Panc1 (cell line): ENCODE measurements at regions not wholly inside any gene's neighbourhood (a gene's known extent, or its start where the extent isn't known, plus 50 kb on each side); places are given as distances from the start of the nearest gene placed in this dataset.

Experiments
- ATAC-seq: fragments of 200-7000 bp; cut with Tn5 transposase; 2 replicates; pipeline ENCODE4 v1.9.1; 2020; ENCODE audit warnings: mild to moderate bottlenecking, moderate library complexity
- BruUV-seq: library from RNA; stranded (reverse); fragments of 400-500 nt; replicated peaks from 2 replicates; lab custom pipeline; 2021; lab: Mats Ljungman, UMichigan
- CTCF ChIA-PET: fragments of 300-600 bp; sonication (Branson Sonifier 250); formaldehyde crosslinking; loops from one replicate; lab custom pipeline; 2022; ENCODE audit warnings: antibody characterized with exemption; lab: Charles Lee
- POLR2A ChIA-PET: fragments of 300-600 bp; sonication (Branson Sonifier 250); formaldehyde crosslinking; loops from one replicate; lab custom pipeline; 2022; ENCODE audit warnings: antibody characterized with exemption; lab: Charles Lee
- DNase-seq: peaks from one replicate; pipeline ENCODE4 v3.0.0-alpha.2; 2010; ENCODE audit warnings: low read depth, low spot score
- H3K27ac ChIP-seq: 2 replicates; pipeline ENCODE4 v1.5.1; 2011; ENCODE audit warnings: mild to moderate bottlenecking, low read length, inconsistent platforms
- H3K27me3 ChIP-seq: fragments of 200-500 bp; sonication (Bioruptor generic); 2 replicates; pipeline ENCODE4 v1.6.0; 2014; ENCODE audit warnings: low read length, inconsistent platforms; ENCODE audit not compliant: control insufficient read depth, insufficient read depth
- H3K36me3 ChIP-seq: fragments of 200-500 bp; sonication (Bioruptor generic); 2 replicates; pipeline ENCODE4 v1.5.1; 2014; ENCODE audit warnings: inconsistent platforms, mild to moderate bottlenecking, low read length, moderate library complexity; ENCODE audit not compliant: control insufficient read depth, insufficient read depth
- H3K4me1 ChIP-seq: 2 replicates; pipeline ENCODE4 v1.5.1; 2011; ENCODE audit warnings: inconsistent platforms, mild to moderate bottlenecking, low read length, moderate library complexity; ENCODE audit not compliant: control insufficient read depth, insufficient read depth
- H3K4me3 ChIP-seq, 2 experiments: 2 replicates each; pipeline ENCODE4 v1.5.1; 2011 to 2012; ENCODE audit warnings: low read depth in 2 of 2, low read length in 2 of 2, mild to moderate bottlenecking in 2 of 2, inconsistent platforms in 1 of 2, moderate library complexity in 1 of 2
- H3K9me3 ChIP-seq: fragments of 200-500 bp; sonication (Bioruptor generic); 2 replicates; pipeline ENCODE4 v1.5.1; 2014; ENCODE audit warnings: low read depth, mild to moderate bottlenecking, inconsistent platforms, low read length, moderate library complexity; ENCODE audit not compliant: control insufficient read depth, insufficient read depth
- POLR2AphosphoS5 ChIP-seq: IDR thresholded peaks from 2 replicates; pipeline ENCODE4 v1.6.1; 2012; ENCODE audit warnings: mild to moderate bottlenecking, low read depth, low read length, moderate library complexity
- SIN3A ChIP-seq: IDR thresholded peaks from 2 replicates; pipeline ENCODE4 v1.6.1; 2012; ENCODE audit warnings: low read depth, mild to moderate bottlenecking, low read length, moderate library complexity, borderline replicate concordance; ENCODE audit not compliant: insufficient read depth
- TCF7L2 ChIP-seq: IDR thresholded peaks from 2 replicates; pipeline ENCODE4 v1.6.1; 2011; ENCODE audit warnings: mild to moderate bottlenecking, low read depth, low read length, inconsistent platforms
- in situ Hi-C: cut with HindIII; loops from 2 replicates; pipeline ENCODE4 v1.10.0; 2016; ENCODE audit warnings: low sequenced_read_pairs, low pct_unique_long_range_greater_than_20kb
- intact Hi-C: fragments of 100-400 bp; cut with micrococcal nuclease; formaldehyde crosslinking; loops from one replicate; pipeline ENCODE4 v1.10.0; 2022; ENCODE audit not compliant: unreplicated experiment
- TF ChIP-seq, protein P1 (sequence below): fragments of 450-650 bp; IDR thresholded peaks from 2 replicates; pipeline ENCODE4 v1.5.1; 2017; ENCODE audit warnings: mild to moderate bottlenecking
- TF ChIP-seq, protein P2 (sequence below), 2 experiments: IDR thresholded peaks; 2 replicates each; pipeline ENCODE4 v1.6.1; 2011 to 2012; ENCODE audit warnings: low read depth in 2 of 2, control low read depth in 1 of 2, low read length in 1 of 2, mild to moderate bottlenecking in 1 of 2, moderate library complexity in 1 of 2; ENCODE audit not compliant: insufficient read depth in 1 of 2

DNA sequence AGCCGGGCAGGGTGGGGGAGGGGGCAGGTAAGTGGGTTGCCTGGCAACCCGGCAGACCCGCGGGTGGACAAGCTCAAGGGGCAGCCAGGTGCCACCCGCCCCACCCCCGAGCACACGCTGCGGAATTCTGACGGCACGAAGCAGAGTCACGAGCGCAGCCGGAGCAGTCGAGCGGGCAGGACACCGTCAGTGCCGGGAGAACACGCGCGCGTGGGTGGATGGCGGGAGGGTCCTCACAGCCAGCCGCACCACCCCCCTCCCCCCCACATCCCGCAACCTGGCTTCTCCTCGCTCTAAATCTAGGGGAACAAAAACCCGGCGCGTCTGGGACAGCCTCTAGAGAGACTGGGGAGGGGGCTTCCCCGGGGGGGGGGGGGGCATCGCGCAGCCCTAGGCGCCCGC, 133.1 kb upstream of the HSD17B12 start:
- Histone ChIP-seq H3K9me3 (no peaks in the 10 kb centered on the region), H3K27me3 (peaks cover 5% of the 10 kb centered on the region; the same call in 1 of the 2 replicates), H3K4me3 (peak overlapping the region in 1 of 2 experiments; percentile 18; a peak in 1 of 4 replicates), H3K27ac (no peak overlapping the region), H3K4me1 (peaks cover 3% of the 10 kb centered on the region; the same call in 1 of the 2 replicates), H3K36me3 (no peaks in the 10 kb centered on the region)
- CTCF ChIA-PET, result no interaction called here
- no TSS peak for BruUV-seq
- no peak for DNase-seq
- TF ChIP-seq, protein P1, sequence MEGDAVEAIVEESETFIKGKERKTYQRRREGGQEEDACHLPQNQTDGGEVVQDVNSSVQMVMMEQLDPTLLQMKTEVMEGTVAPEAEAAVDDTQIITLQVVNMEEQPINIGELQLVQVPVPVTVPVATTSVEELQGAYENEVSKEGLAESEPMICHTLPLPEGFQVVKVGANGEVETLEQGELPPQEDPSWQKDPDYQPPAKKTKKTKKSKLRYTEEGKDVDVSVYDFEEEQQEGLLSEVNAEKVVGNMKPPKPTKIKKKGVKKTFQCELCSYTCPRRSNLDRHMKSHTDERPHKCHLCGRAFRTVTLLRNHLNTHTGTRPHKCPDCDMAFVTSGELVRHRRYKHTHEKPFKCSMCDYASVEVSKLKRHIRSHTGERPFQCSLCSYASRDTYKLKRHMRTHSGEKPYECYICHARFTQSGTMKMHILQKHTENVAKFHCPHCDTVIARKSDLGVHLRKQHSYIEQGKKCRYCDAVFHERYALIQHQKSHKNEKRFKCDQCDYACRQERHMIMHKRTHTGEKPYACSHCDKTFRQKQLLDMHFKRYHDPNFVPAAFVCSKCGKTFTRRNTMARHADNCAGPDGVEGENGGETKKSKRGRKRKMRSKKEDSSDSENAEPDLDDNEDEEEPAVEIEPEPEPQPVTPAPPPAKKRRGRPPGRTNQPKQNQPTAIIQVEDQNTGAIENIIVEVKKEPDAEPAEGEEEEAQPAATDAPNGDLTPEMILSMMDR, result no peak
- TF ChIP-seq SIN3A (no peak), POLR2AphosphoS5 (no peak), TCF7L2 (no peak)
- TF ChIP-seq, protein P2, sequence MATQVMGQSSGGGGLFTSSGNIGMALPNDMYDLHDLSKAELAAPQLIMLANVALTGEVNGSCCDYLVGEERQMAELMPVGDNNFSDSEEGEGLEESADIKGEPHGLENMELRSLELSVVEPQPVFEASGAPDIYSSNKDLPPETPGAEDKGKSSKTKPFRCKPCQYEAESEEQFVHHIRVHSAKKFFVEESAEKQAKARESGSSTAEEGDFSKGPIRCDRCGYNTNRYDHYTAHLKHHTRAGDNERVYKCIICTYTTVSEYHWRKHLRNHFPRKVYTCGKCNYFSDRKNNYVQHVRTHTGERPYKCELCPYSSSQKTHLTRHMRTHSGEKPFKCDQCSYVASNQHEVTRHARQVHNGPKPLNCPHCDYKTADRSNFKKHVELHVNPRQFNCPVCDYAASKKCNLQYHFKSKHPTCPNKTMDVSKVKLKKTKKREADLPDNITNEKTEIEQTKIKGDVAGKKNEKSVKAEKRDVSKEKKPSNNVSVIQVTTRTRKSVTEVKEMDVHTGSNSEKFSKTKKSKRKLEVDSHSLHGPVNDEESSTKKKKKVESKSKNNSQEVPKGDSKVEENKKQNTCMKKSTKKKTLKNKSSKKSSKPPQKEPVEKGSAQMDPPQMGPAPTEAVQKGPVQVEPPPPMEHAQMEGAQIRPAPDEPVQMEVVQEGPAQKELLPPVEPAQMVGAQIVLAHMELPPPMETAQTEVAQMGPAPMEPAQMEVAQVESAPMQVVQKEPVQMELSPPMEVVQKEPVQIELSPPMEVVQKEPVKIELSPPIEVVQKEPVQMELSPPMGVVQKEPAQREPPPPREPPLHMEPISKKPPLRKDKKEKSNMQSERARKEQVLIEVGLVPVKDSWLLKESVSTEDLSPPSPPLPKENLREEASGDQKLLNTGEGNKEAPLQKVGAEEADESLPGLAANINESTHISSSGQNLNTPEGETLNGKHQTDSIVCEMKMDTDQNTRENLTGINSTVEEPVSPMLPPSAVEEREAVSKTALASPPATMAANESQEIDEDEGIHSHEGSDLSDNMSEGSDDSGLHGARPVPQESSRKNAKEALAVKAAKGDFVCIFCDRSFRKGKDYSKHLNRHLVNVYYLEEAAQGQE (IDR thresholded peaks at IDR 0.05; ENCODE audit: insufficient read depth in 1 of 2, low read depth in 2 of 2, low read length in 1 of 2), result no peak
- peak; percentile 7; the same call in 1 of the 2 replicates for ATAC-seq
- POLR2A ChIA-PET, result no interaction called here
- intact Hi-C loops, result no loop called here
- in situ Hi-C loops, result no loop called here

DNA sequence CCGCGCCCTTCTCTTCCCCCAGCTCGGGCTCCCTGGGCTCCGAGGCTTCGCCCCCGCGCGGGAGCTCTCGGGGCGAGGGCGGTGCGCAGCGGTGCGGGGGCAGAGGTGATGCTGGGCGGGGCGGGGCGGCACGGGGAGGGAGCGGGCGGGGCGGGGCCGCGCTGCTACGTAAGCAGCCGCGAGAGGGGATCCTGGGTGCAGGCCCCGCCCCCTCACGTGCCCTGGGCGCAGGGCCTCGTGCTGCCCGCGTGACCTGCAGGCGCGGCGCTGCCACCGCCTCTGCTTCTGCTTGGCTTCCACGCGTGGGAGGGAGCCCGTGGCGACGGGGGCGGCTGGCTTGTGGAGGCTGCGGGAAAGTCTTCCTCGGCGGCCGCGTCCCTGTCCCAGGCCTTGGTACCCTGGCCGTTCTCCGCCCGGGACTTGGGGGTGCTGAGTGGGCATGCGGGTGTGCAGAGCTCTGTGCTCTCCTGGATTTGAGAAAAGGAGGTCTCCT, 132.6 kb upstream of the HSD17B12 start:
- ChIA-PET POLR2A (no interaction called here), CTCF (no interaction called here)
- no peaks in the 10 kb centered on the region for H3K36me3 ChIP-seq
- ATAC-seq, result peak; percentile 43
- H3K27ac ChIP-seq, result no peak overlapping the region
- no TSS peak for BruUV-seq
- H3K4me3 ChIP-seq, result no peak overlapping the region; a peak in 1 of 4 replicates
- H3K27me3 ChIP-seq, result peaks cover 5% of the 10 kb centered on the region; the same call in 1 of the 2 replicates
- DNase-seq, result no peak
- in situ Hi-C loops, result no loop called here
- intact Hi-C loops, result no loop called here
- peaks cover 3% of the 10 kb centered on the region; the same call in 1 of the 2 replicates for H3K4me1 ChIP-seq
- no peaks in the 10 kb centered on the region for H3K9me3 ChIP-seq
- TF ChIP-seq, protein P2 (IDR thresholded peaks at IDR 0.05; ENCODE audit: insufficient read depth in 1 of 2, low read depth in 2 of 2, low read length in 1 of 2), result no peak
- TF ChIP-seq, protein P1, result no peak
- TF ChIP-seq SIN3A (no peak), TCF7L2 (no peak), POLR2AphosphoS5 (no peak)
